Lower leg skin (tissue), 4 donors: ENCODE measurements at regions not wholly inside any gene's neighbourhood (a gene's known extent, or its start where the extent isn't known, plus 50 kb on each side); places are given as distances from the start of the nearest gene placed in this dataset.

Source experiments
- DNase-seq, 2 donors: peaks; one replicate each; pipeline ENCODE4 v3.0.0-alpha.2; 2019; ENCODE audit warnings: low spot score in 2 of 2
- H3K4me3 ChIP-seq: fragments of 200-600 bp; sonication (generic); 2 replicates; pipeline ENCODE4 v1.5.1; 2017; ENCODE audit warnings: mild to moderate bottlenecking, low read depth; ENCODE audit not compliant: poor library complexity, severe bottlenecking
- POLR2A ChIP-seq, 2 donors: fragments of 450-650 bp; IDR thresholded peaks; one replicate each; pipeline ENCODE4 v1.6.1; 2016 to 2017; ENCODE audit warnings: antibody characterized with exemption in 2 of 2, mild to moderate bottlenecking in 1 of 2, moderate library complexity in 1 of 2
- WGBS, 2 donors: methylation state at CpG; one replicate each; pipeline ENCODE4 v1.1.5; 2018; 5-methylcytosine and 5-hydroxymethylcytosine counted together
- intact Hi-C: fragments of 100-400 bp; cut with DNase I; formaldehyde crosslinking; loops from one replicate; pipeline ENCODE4 v1.15.0; 2023; ENCODE audit warnings: low total_unique reads
- TF ChIP-seq, protein P1 (sequence below), 3 donors: fragments of 450-650 bp; IDR thresholded peaks; one replicate each; pipeline ENCODE4 v1.5.1; 2016; ENCODE audit warnings: antibody characterized with exemption in 3 of 3, mild to moderate bottlenecking in 3 of 3, moderate library complexity in 2 of 3

DNA sequence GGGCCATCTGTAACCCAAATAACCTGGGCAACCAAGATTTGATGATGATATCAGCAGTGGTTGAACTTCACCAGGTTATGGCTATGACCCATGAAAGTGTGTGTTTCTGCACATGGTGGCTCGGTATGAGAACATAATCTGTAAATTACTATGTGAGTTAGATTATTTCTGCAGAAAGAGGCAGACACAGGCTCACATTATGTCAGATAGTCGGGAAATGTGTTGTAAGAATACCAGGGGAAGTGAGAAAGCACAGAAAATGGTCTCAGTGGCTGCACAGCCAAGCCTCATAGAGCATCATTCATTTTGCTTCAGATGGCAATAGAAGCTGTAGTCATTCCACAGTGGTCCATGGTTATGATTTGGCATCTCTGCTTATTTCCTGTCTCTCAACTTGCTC lies 63.0 kb upstream of the RBPJ start:
- WGBS, 2 donors, result 91 to 92% methylated on average over 2 of the region's 2 CpGs
- intact Hi-C loops, result no loop called here
- H3K4me3 ChIP-seq, result no peak overlapping the region
- DNase-seq, result no peak
- TF ChIP-seq, protein P1, sequence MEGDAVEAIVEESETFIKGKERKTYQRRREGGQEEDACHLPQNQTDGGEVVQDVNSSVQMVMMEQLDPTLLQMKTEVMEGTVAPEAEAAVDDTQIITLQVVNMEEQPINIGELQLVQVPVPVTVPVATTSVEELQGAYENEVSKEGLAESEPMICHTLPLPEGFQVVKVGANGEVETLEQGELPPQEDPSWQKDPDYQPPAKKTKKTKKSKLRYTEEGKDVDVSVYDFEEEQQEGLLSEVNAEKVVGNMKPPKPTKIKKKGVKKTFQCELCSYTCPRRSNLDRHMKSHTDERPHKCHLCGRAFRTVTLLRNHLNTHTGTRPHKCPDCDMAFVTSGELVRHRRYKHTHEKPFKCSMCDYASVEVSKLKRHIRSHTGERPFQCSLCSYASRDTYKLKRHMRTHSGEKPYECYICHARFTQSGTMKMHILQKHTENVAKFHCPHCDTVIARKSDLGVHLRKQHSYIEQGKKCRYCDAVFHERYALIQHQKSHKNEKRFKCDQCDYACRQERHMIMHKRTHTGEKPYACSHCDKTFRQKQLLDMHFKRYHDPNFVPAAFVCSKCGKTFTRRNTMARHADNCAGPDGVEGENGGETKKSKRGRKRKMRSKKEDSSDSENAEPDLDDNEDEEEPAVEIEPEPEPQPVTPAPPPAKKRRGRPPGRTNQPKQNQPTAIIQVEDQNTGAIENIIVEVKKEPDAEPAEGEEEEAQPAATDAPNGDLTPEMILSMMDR (IDR thresholded peaks at IDR 0.05), result no peak
- no peak for TF ChIP-seq POLR2A (IDR thresholded peaks at IDR 0.05)

DNA sequence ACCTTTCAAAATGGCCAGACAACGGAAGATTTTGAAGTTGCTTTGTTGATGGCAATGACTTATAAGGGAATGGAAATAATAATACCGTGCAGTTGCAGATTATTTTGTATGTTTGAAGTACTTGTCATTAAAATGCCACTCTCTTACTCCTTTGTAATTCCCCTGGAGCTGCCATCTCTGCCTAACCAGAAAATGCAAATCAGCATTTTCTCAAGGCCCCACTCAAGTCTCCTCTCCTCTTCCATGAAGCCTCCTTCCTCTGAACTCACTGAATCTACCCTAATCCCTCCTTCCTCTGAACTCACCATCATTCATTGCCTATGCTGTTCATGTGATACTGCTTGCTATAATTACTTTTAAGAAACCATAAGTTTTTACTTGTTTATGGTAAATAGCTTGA lies 60.2 kb upstream of the RBPJ start:
- no peak for TF ChIP-seq POLR2A (IDR thresholded peaks at IDR 0.05)
- TF ChIP-seq, protein P1 (IDR thresholded peaks at IDR 0.05), result no peak
- no peak for DNase-seq
- intact Hi-C loops, result no loop called here
- no peak overlapping the region for H3K4me3 ChIP-seq
- WGBS, 2 donors, result 83% methylated on average over 2 of the region's 2 CpGs

DNA sequence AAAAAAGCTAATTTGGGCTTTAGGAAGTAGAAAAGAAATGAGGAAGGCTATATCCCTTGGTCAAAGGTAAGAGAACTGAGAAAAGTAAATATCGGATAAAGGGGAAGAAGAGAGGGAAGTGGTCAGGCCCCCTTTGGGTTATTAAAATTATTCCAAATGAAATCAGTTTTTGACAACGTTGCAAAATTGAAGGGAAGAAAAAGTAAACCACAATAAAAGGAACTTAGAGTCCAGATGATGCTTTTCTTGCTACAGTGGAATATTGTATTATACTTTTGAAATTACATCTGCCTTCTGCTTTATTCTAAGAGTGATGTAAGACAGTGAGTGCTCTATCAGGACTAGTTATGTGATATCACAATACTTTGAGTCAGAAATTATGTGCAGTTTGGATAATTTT lies 59.4 kb upstream of the RBPJ start:
- TF ChIP-seq, protein P1 (IDR thresholded peaks at IDR 0.05), result no peak
- TF ChIP-seq POLR2A (IDR thresholded peaks at IDR 0.05), result no peak
- no peak for DNase-seq
- intact Hi-C loops, result no loop called here
- H3K4me3 ChIP-seq, result no peak overlapping the region
- 62 to 63% methylated on average over 2 of the region's 2 CpGs for WGBS, 2 donors

DNA sequence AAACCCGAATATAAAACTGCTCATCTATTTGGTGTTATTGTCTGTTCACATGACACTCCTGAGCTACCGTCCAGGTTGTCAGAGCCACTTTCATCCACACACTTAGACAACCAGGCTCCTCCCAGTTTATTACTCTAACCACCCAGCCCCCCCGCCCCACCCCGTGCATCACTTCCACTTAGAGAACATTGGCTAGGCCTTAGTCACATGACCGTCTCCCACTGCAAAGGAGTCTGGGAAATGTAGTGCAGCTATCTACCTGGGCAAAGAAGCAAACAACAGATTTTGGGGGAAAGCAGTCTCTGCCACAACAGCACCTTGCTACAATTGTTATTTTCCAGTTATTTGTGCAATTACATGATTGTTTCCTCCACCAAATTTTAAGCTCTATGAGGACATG lies 57.6 kb upstream of the RBPJ start:
- WGBS, 2 donors, result 76 to 77% methylated on average over 5 of the region's 5 CpGs
- DNase-seq, result no peak
- intact Hi-C loops, result no loop called here
- no peak overlapping the region for H3K4me3 ChIP-seq
- no peak for TF ChIP-seq POLR2A (IDR thresholded peaks at IDR 0.05)
- TF ChIP-seq, protein P1 (IDR thresholded peaks at IDR 0.05), result no peak

DNA sequence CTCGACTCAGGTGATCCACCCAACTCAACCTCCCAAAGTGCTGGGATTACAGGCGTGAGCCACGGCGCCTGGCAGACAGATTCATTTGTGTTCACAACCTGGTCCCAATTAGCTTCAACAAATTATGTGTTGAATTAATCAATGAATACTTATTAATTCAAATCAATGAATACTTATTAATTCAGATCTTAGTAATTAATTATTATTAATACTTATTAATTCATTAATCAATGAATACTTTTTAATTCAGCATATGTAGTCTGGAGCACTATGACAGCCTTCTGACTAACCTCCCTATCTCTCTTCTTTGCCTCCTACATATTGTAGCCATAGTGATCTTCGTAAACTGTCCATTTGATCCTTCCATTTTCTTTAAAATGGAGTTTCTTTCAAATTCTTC lies 56.7 kb upstream of the RBPJ start:
- WGBS, 2 donors, result 95 to 98% methylated on average over 5 of the region's 5 CpGs
- intact Hi-C loops, result no loop called here
- no peak for DNase-seq
- no peak overlapping the region for H3K4me3 ChIP-seq
- no peak for TF ChIP-seq POLR2A (IDR thresholded peaks at IDR 0.05)
- TF ChIP-seq, protein P1 (IDR thresholded peaks at IDR 0.05), result no peak

DNA sequence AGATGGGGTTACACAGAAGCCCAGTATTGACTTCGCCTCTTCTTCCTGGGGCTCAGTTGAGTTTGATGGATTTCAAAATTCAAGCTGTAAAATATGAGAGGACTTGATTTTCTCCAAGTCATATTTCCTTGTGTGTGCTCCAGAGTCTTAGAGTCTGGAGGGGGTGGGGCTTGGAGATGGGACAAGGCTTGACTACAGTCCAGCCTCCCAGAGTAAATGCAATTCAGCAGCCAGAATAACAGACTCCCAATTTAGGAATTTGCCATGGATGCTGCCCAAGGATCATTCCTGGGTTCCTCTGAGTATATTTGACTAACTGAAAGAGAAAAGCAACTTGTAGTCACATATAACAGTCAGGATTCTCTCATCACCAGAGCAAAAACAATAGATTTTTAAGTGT lies 53.7 kb upstream of the RBPJ start:
- 53 to 65% methylated on average over 1 of the region's 1 CpG for WGBS, 2 donors
- peak; percentile 73 to 95 for DNase-seq

More for the DNA sequence above, 53.7 kb upstream of the RBPJ start:
- H3K4me3 ChIP-seq, result no peak overlapping the region
- intact Hi-C loops, result no loop called here
- TF ChIP-seq, protein P1 (IDR thresholded peaks at IDR 0.05), result no peak
- TF ChIP-seq POLR2A (IDR thresholded peaks at IDR 0.05), result no peak
